K562 (cell line): ENCODE measurements at regions not wholly inside any gene's neighbourhood (a gene's known extent, or its start where the extent isn't known, plus 50 kb on each side); places are given as distances from the start of the nearest gene placed in this dataset.

Experiments
- ATAC-seq: fragments of 200-7000 bp; cut with Tn5 transposase; 3 replicates; pipeline ENCODE4 v1.9.1; 2020; ENCODE audit warnings: moderate library complexity
- BruUV-seq: library from RNA; stranded (reverse); fragments of 400-500 nt; replicated peaks from 2 replicates; lab custom pipeline; 2021; lab: Mats Ljungman, UMichigan
- CTCF ChIA-PET: fragments of 300-600 bp; formaldehyde crosslinking; extraction: SDS; loops from one replicate; lab custom pipeline; 2021; ENCODE audit warnings: low intra/inter-chr PET ratio; lab: Yijun Ruan, JAX
- POLR2A ChIA-PET: fragments of 300-600, 350-650 bp; sonication (Branson Sonifier 250); formaldehyde crosslinking; extraction: SDS; loops from one replicate; lab custom pipeline; 2021; ENCODE audit warnings: antibody characterized with exemption, inconsistent platforms; lab: Yijun Ruan, JAX
- DNase-seq, 4 experiments: peaks; one replicate each; pipeline versions ENCODE4 v3.0.0 to v3.0.0-alpha.2; 2011 to 2018; ENCODE audit warnings: low spot score in 3 of 4, mixed read lengths in 3 of 4; ENCODE audit errors: extremely low read depth in 1 of 4
- FAIRE-seq: peaks from 2 replicates; lab custom pipeline; 2011; peaks lifted over from hg19 to GRCh38; lab: Jason Lieb, UNC
- H2AFZ ChIP-seq: 2 replicates; pipeline ENCODE4 v1.6.0; 2011; ENCODE audit warnings: low read depth, low read length, control low read depth, inconsistent platforms
- H3K27ac ChIP-seq: fragments of 200-600 bp; 3 replicates; pipeline ENCODE4 v1.8.0; 2011; ENCODE audit warnings: low read depth, mild to moderate bottlenecking, control low read depth, inconsistent platforms, low read length, moderate library complexity, mixed read lengths; ENCODE audit errors: extremely low read depth
- H3K27me3 ChIP-seq, 2 experiments: fragments of 300-600 bp in 1 of 2; 2 replicates in 1 of 2; 3 replicates in 1 of 2; pipeline versions ENCODE4 v1.6.0 to v1.8.0; 2011; ENCODE audit warnings: inconsistent platforms in 2 of 2, low read length in 2 of 2, mild to moderate bottlenecking in 1 of 2, mixed read lengths in 1 of 2, moderate library complexity in 1 of 2; ENCODE audit not compliant: control insufficient read depth in 2 of 2, insufficient read depth in 2 of 2
- H3K36me3 ChIP-seq: fragments of 300-600 bp; 3 replicates; pipeline ENCODE4 v1.8.0; 2011; ENCODE audit warnings: mild to moderate bottlenecking, low read length, inconsistent platforms; ENCODE audit not compliant: control insufficient read depth, insufficient read depth
- H3K4me1 ChIP-seq, 2 experiments: fragments of 200-600 bp in 1 of 2; replicated peaks in 1 of 2; 2 replicates in 1 of 2; 3 replicates in 1 of 2; pipeline versions ENCODE4 v1.5.1 to v1.8.0; 2011; ENCODE audit warnings: inconsistent platforms in 2 of 2, low read length in 2 of 2, mild to moderate bottlenecking in 1 of 2, mixed read lengths in 1 of 2, moderate library complexity in 1 of 2; ENCODE audit not compliant: control insufficient read depth in 2 of 2, insufficient read depth in 2 of 2
- H3K4me2 ChIP-seq: 2 replicates; pipeline ENCODE4 v1.6.1; 2011; ENCODE audit warnings: low read length, control low read depth, inconsistent platforms, mixed read lengths; ENCODE audit not compliant: insufficient read depth
- H3K4me3 ChIP-seq: fragments of 200-600 bp; sonication (generic), shearing (Covaris generic); 2 replicates; pipeline ENCODE4 v1.5.1; 2016; ENCODE audit warnings: control low read depth, inconsistent platforms
- H3K79me2 ChIP-seq: fragments of 200-600 bp; 3 replicates; pipeline ENCODE4 v1.8.0; 2011; ENCODE audit warnings: low read length, inconsistent platforms; ENCODE audit not compliant: control insufficient read depth, insufficient read depth
- H3K9ac ChIP-seq, 2 experiments: 2 replicates each; pipeline versions ENCODE4 v1.6.0 to v1.6.1; 2011; ENCODE audit warnings: low read depth in 2 of 2, low read length in 2 of 2, control low read depth in 1 of 2, inconsistent platforms in 1 of 2, mild to moderate bottlenecking in 1 of 2, mixed read lengths in 1 of 2; ENCODE audit not compliant: insufficient read depth in 1 of 2
- H3K9me1 ChIP-seq: one replicate; pipeline ENCODE4 v1.6.0; 2011; ENCODE audit warnings: inconsistent platforms, mild to moderate bottlenecking, low read length, moderate library complexity; ENCODE audit not compliant: control insufficient read depth, insufficient read depth
- H3K9me3 ChIP-seq: replicated peaks from 2 replicates; pipeline ENCODE4 v1.5.1; 2011; ENCODE audit warnings: low read depth, low read length, inconsistent platforms; ENCODE audit not compliant: control insufficient read depth, insufficient read depth
- H4K20me1 ChIP-seq: replicated peaks from 2 replicates; pipeline ENCODE4 v1.6.1; 2011; ENCODE audit warnings: low read length, inconsistent platforms, mixed read lengths; ENCODE audit not compliant: control insufficient read depth, insufficient read depth
- E4F1 ChIP-seq: fragments of 250-450 bp; sonication (Bioruptor Pico); IDR thresholded peaks from 2 replicates; pipeline ENCODE4 v1.5.0; 2021; ENCODE audit warnings: mild to moderate bottlenecking, borderline replicate concordance
- MAFF ChIP-seq: IDR thresholded peaks from 2 replicates; pipeline ENCODE4 v1.6.1; 2012; ENCODE audit warnings: low read length, improper control_type of control experiment
- NFRKB ChIP-seq: fragments of 450-650 bp; IDR thresholded peaks from 2 replicates; pipeline ENCODE4 v1.6.1; 2016; ENCODE audit warnings: low read depth
- NUFIP1 ChIP-seq: fragments of 450-650 bp; IDR thresholded peaks from 2 replicates; pipeline ENCODE4 v1.6.1; 2018; ENCODE audit not compliant: partially characterized antibody
- SP1 ChIP-seq: sonication (generic); formaldehyde crosslinking; IDR thresholded peaks from 2 replicates; pipeline ENCODE4 v1.8.1; 2022; ENCODE audit warnings: mild to moderate bottlenecking, missing genetic modification reagents
- ZBTB7A ChIP-seq: IDR thresholded peaks from 2 replicates; pipeline ENCODE4 v1.6.1; 2011; ENCODE audit warnings: low read depth, mild to moderate bottlenecking, low read length, moderate library complexity, borderline replicate concordance; ENCODE audit not compliant: control insufficient read depth
- ZEB2 ChIP-seq: fragments of 450-650 bp; IDR thresholded peaks from 2 replicates; pipeline ENCODE4 v1.6.1; 2016
- ZFP36 ChIP-seq: fragments of 150-350 bp; IDR thresholded peaks from 2 replicates; pipeline ENCODE4 v1.6.1; 2018; ENCODE audit warnings: low read length, low read depth; ENCODE audit not compliant: partially characterized antibody
- ZNF347 ChIP-seq: fragments of 450-650 bp; formaldehyde crosslinking; IDR thresholded peaks from 2 replicates; pipeline ENCODE4 v1.4.0; 2020; ENCODE audit warnings: low read depth, mild to moderate bottlenecking, moderate library complexity
- WGBS: fragments of 100-300 bp; shearing (Covaris generic); methylation state at CpG from one replicate; pipeline ENCODE4 v1.1.6; 2016; ENCODE audit warnings: low coverage, mixed read lengths; ENCODE audit not compliant: insufficient coverage; ENCODE audit errors: missing lambda C conversion rate; 5-methylcytosine and 5-hydroxymethylcytosine counted together
- in situ Hi-C: fragments of 300-500 bp; cut with MboI; formaldehyde crosslinking; loops from 4 replicates; pipeline ENCODE4 v1.15.0; 2018; ENCODE audit warnings: inconsistent platforms, mixed read lengths
- intact Hi-C: fragments of 100-400 bp; cut with micrococcal nuclease; formaldehyde crosslinking; loops from 2 replicates; pipeline ENCODE4 v1.14.2; 2022
- TF ChIP-seq, protein P1 (sequence below): sonication (generic); formaldehyde crosslinking; IDR thresholded peaks from 2 replicates; pipeline ENCODE4 v1.8.0; 2022; ENCODE audit warnings: mild to moderate bottlenecking, missing genetic modification reagents

DNA sequence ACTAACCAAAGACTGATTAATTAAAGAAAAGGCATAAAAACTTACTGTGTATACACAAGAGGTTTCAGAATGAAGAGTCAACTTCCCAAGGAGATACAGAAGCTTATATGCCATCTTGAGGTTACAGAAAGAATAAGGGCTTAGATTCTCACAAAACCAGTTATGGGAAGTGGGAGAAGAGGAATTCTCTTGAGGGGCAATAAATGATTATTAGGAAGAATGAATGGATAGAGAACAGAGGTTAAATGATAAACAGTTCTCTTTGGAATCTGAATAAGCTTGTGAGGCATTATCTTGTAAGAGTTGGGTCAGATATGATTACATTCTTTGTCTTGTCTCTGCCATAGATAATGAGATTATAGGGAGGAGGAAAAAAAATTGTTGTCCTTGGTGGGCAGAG lies 126.7 kb upstream of the SPATA16 start (continued):
- TF ChIP-seq MAFF = no peak
- TF ChIP-seq, all 486 proteins: peak for 0

DNA sequence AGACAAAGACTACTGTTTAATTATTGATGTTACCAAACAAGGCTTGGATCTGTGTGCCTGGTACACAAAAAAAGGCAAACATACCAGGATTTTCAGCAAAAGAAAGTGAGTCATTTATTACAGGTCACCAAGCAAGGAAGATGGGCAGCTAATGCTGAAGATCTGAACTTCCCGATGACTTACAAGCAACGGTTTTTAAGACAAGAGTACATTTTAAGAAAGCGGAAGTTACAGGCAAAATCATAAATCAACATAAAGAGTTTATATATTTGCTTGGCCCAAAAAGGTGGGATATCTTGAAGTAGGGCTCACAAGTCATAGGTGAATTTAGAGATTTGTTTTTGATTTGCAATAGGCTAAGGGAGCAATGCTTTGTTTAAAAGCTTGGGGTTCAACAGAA lies 125.4 kb upstream of the SPATA16 start:
- no TSS peak for BruUV-seq
- H3K79me2 ChIP-seq = no peaks in the 10 kb centered on the region
- no peaks in the 10 kb centered on the region for H4K20me1 ChIP-seq
- no peaks in the 10 kb centered on the region for H3K4me1 ChIP-seq
- 5% methylated on average over 3 of the region's 3 CpGs for WGBS
- FAIRE-seq = no peak
- TF ChIP-seq NFRKB = no peak
- TF ChIP-seq E4F1 (CRISPR knock-in tag) = no peak
- TF ChIP-seq NUFIP1 = no peak
- TF ChIP-seq ZBTB7A = no peak
- no peak for TF ChIP-seq ZEB2
- TF ChIP-seq ZNF347 = no peak
- TF ChIP-seq SP1 = no peak
- TF ChIP-seq, protein P1, sequence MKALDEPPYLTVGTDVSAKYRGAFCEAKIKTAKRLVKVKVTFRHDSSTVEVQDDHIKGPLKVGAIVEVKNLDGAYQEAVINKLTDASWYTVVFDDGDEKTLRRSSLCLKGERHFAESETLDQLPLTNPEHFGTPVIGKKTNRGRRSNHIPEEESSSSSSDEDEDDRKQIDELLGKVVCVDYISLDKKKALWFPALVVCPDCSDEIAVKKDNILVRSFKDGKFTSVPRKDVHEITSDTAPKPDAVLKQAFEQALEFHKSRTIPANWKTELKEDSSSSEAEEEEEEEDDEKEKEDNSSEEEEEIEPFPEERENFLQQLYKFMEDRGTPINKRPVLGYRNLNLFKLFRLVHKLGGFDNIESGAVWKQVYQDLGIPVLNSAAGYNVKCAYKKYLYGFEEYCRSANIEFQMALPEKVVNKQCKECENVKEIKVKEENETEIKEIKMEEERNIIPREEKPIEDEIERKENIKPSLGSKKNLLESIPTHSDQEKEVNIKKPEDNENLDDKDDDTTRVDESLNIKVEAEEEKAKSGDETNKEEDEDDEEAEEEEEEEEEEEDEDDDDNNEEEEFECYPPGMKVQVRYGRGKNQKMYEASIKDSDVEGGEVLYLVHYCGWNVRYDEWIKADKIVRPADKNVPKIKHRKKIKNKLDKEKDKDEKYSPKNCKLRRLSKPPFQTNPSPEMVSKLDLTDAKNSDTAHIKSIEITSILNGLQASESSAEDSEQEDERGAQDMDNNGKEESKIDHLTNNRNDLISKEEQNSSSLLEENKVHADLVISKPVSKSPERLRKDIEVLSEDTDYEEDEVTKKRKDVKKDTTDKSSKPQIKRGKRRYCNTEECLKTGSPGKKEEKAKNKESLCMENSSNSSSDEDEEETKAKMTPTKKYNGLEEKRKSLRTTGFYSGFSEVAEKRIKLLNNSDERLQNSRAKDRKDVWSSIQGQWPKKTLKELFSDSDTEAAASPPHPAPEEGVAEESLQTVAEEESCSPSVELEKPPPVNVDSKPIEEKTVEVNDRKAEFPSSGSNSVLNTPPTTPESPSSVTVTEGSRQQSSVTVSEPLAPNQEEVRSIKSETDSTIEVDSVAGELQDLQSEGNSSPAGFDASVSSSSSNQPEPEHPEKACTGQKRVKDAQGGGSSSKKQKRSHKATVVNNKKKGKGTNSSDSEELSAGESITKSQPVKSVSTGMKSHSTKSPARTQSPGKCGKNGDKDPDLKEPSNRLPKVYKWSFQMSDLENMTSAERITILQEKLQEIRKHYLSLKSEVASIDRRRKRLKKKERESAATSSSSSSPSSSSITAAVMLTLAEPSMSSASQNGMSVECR = no peak
- TF ChIP-seq ZFP36 = no peak
- TF ChIP-seq, all 486 proteins: peak for 0
- in situ Hi-C loops = no loop called here
- Histone ChIP-seq H3K27me3 (no peaks in the 10 kb centered on the region), H3K4me2 (no peak overlapping the region), H2AFZ (no peak overlapping the region), H3K9me1 (no peaks in the 10 kb centered on the region), H3K4me3 (no peak overlapping the region), H3K27ac (no peak overlapping the region), H3K9me3 (no peaks in the 10 kb centered on the region; the same call in 1 of the 2 replicates), H3K9ac (no peak overlapping the region), H3K36me3 (no peaks in the 10 kb centered on the region)
- no peak for DNase-seq
- ChIA-PET POLR2A (no interaction called here), CTCF (no interaction called here)
- intact Hi-C loops = no loop called here
- ATAC-seq = no peak
